Esophagus squamous epithelium (tissue), 4 donors: ENCODE measurements at regions not wholly inside any gene's neighbourhood (a gene's known extent, or its start where the extent isn't known, plus 50 kb on each side); places are given as distances from the start of the nearest gene placed in this dataset.

ENCODE experiments used
- CTCF ChIP-seq, 6 experiments: fragments of 450-650 bp in 4 of 6; fragments of 200-600 bp in 2 of 6; sonication (generic) in 2 of 6; IDR thresholded peaks; one replicate each; pipeline ENCODE4 v1.5.1; 2016 to 2019; ENCODE audit warnings: antibody characterized with exemption in 6 of 6, mild to moderate bottlenecking in 4 of 6, moderate library complexity in 4 of 6
- POLR2A ChIP-seq, 4 donors: fragments of 450-650 bp; IDR thresholded peaks; one replicate each; pipeline ENCODE4 v1.6.1; 2017; ENCODE audit warnings: antibody characterized with exemption in 4 of 4, mild to moderate bottlenecking in 4 of 4, moderate library complexity in 3 of 4

GRCh38 chr11:10991393-10991792 lies 133.5 kb upstream of the ZBED5 start:
- TF ChIP-seq POLR2A (IDR thresholded peaks at IDR 0.05) (no peak), CTCF (IDR thresholded peaks at IDR 0.05) (no peak)
